ENCODE measurements at regions not wholly inside any gene's neighbourhood (a gene's known extent, or its start where the extent isn't known, plus 50 kb on each side); places are given as distances from the start of the nearest gene placed in this dataset.

GRCh38 chr18:68234676-68235075 is 480.2 kb downstream of the TMX3 start:
- no peak for TF ChIP-seq POLR2A (IDR thresholded peaks at IDR 0.05)
- no peak for TF ChIP-seq CTCF (IDR thresholded peaks at IDR 0.05)
